Loucy (cell line): ENCODE measurements at regions not wholly inside any gene's neighbourhood (a gene's known extent, or its start where the extent isn't known, plus 50 kb on each side); places are given as distances from the start of the nearest gene placed in this dataset.

ENCODE experiments used
- EZH2phosphoT487 ChIP-seq: fragments of 200-600 bp; IDR thresholded peaks from 2 replicates; pipeline ENCODE4 v1.6.1; 2018; ENCODE audit warnings: antibody characterized with exemption, mild to moderate bottlenecking, moderate library complexity, borderline replicate concordance
- TF ChIP-seq, protein P1 (sequence below): fragments of 200-600 bp; sonication (generic); conservative IDR thresholded peaks from 2 replicates; pipeline ENCODE4 v1.5.1; 2014; ENCODE audit warnings: mild to moderate bottlenecking, antibody characterized with exemption, low read length

DNA sequence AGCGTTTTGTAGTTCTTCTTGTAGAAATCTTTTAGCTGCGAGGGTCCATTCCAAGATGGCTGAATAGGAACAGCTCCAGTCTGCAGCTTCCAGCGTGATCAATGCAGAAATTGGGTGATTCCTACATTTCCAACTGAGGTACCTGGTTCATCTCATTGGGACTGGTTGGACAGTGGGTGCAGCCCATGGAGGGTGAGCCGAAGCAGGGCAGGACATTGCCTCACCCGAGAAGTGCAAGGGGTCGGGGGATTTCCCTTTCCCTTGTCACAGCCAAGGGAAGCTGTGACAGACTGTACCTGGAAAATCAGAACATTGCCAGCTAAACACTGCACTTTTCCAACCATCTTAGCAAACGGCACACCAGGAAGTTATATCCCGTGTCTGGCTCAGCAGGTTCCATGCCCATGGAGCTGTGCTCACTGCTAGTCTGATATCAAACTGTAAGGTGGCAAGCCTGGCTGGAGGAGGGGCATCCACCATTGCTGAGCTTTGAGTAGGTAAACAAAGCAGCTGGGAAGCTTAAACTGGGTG, 176.0 kb upstream of the SPRY2 start:
- TF ChIP-seq, protein P1, sequence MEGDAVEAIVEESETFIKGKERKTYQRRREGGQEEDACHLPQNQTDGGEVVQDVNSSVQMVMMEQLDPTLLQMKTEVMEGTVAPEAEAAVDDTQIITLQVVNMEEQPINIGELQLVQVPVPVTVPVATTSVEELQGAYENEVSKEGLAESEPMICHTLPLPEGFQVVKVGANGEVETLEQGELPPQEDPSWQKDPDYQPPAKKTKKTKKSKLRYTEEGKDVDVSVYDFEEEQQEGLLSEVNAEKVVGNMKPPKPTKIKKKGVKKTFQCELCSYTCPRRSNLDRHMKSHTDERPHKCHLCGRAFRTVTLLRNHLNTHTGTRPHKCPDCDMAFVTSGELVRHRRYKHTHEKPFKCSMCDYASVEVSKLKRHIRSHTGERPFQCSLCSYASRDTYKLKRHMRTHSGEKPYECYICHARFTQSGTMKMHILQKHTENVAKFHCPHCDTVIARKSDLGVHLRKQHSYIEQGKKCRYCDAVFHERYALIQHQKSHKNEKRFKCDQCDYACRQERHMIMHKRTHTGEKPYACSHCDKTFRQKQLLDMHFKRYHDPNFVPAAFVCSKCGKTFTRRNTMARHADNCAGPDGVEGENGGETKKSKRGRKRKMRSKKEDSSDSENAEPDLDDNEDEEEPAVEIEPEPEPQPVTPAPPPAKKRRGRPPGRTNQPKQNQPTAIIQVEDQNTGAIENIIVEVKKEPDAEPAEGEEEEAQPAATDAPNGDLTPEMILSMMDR = no peak
- no peak for TF ChIP-seq EZH2phosphoT487
